HepG2 (cell line): ENCODE measurements at regions not wholly inside any gene's neighbourhood (a gene's known extent, or its start where the extent isn't known, plus 50 kb on each side); places are given as distances from the start of the nearest gene placed in this dataset.

Source experiments
- ATAC-seq: fragments of 200-7000 bp; cut with Tn5 transposase; 3 replicates; pipeline ENCODE4 v1.9.1; 2020; ENCODE audit warnings: mild to moderate bottlenecking, moderate library complexity
- BruUV-seq: library from RNA; stranded (reverse); fragments of 400-500 nt; replicated peaks from 2 replicates; lab custom pipeline; 2021; lab: Mats Ljungman, UMichigan
- CTCF ChIA-PET: fragments of 300-600 bp; formaldehyde crosslinking; extraction: SDS; loops from one replicate; lab custom pipeline; 2021; ENCODE audit warnings: low total read pairs, inconsistent platforms, low intra/inter-chr PET ratio; lab: Yijun Ruan, JAX
- POLR2A ChIA-PET: fragments of 350-600 bp; sonication (Branson Sonifier 250); formaldehyde crosslinking; loops from one replicate; lab custom pipeline; 2020; ENCODE audit warnings: antibody characterized with exemption, inconsistent platforms; lab: Yijun Ruan, JAX
- DNase-seq: peaks from one replicate; pipeline ENCODE4 v3.0.0-alpha.2; 2015; ENCODE audit warnings: low spot score
- FAIRE-seq: peaks from 3 replicates; lab custom pipeline; 2011; peaks lifted over from hg19 to GRCh38; lab: Jason Lieb, UNC
- H2AFZ ChIP-seq: one replicate; pipeline ENCODE4 v1.6.1; 2011; ENCODE audit warnings: low read length, inconsistent platforms
- H3K27ac ChIP-seq: fragments of 300-600 bp; 3 replicates; pipeline ENCODE4 v1.8.0; 2011; ENCODE audit warnings: mixed run types, mild to moderate bottlenecking, mixed read lengths, low read length, inconsistent platforms; ENCODE audit not compliant: insufficient read depth; ENCODE audit errors: extremely low read length
- H3K27me3 ChIP-seq, 2 experiments: fragments of 200-600 bp in 1 of 2; 2 replicates in 1 of 2; 3 replicates in 1 of 2; pipeline versions ENCODE4 v1.6.0 to v1.8.0; 2011; ENCODE audit warnings: low read length in 2 of 2, mild to moderate bottlenecking in 2 of 2, moderate library complexity in 2 of 2, inconsistent platforms in 1 of 2; ENCODE audit not compliant: insufficient read depth in 2 of 2, control insufficient read depth in 1 of 2
- H3K36me3 ChIP-seq, 2 experiments: fragments of 200-600 bp in 1 of 2; replicated peaks in 1 of 2; 2 replicates in 1 of 2; 3 replicates in 1 of 2; pipeline versions ENCODE4 v1.5.1 to v1.8.0; 2011; ENCODE audit warnings: low read length in 2 of 2, inconsistent platforms in 1 of 2; ENCODE audit not compliant: insufficient read depth in 2 of 2, control insufficient read depth in 1 of 2
- H3K4me1 ChIP-seq: 2 replicates; pipeline ENCODE4 v1.5.1; 2012; ENCODE audit warnings: low read length, inconsistent platforms; ENCODE audit not compliant: insufficient read depth
- H3K4me2 ChIP-seq: 2 replicates; pipeline ENCODE4 v1.6.0; 2011; ENCODE audit warnings: low read depth, low read length, inconsistent platforms
- H3K4me3 ChIP-seq, 3 experiments: fragments of 200-600 bp in 1 of 3; sonication (generic), shearing (Covaris generic) in 1 of 3; replicated peaks in 1 of 3; 2 replicates each; pipeline ENCODE4 v1.5.1; 2011 to 2016; ENCODE audit warnings: low read length in 3 of 3, inconsistent platforms in 2 of 3, low read depth in 2 of 3, mild to moderate bottlenecking in 2 of 3, control low read depth in 1 of 3, mixed read lengths in 1 of 3; ENCODE audit not compliant: insufficient read depth in 1 of 3
- H3K79me2 ChIP-seq: one replicate; pipeline ENCODE4 v1.6.1; 2011; ENCODE audit warnings: low read length, inconsistent platforms; ENCODE audit not compliant: insufficient read depth
- H3K9ac ChIP-seq: 2 replicates; pipeline ENCODE4 v1.6.0; 2011; ENCODE audit warnings: mild to moderate bottlenecking, low read depth, low read length, inconsistent platforms; ENCODE audit not compliant: insufficient read depth
- H3K9me3 ChIP-seq: 2 replicates; pipeline ENCODE4 v1.5.1; 2012; ENCODE audit warnings: mild to moderate bottlenecking, low read length
- H4K20me1 ChIP-seq: 2 replicates; pipeline ENCODE4 v1.6.0; 2011; ENCODE audit warnings: inconsistent platforms, mild to moderate bottlenecking, low read length, moderate library complexity; ENCODE audit not compliant: insufficient read depth
- FOXA1 ChIP-seq, 2 experiments: fragments of 450-650 bp in 1 of 2; sonication (generic) in 1 of 2; formaldehyde crosslinking in 1 of 2; IDR thresholded peaks; 2 replicates each; pipeline versions ENCODE4 v1.4.0 to v1.6.1; 2016 to 2020; ENCODE audit warnings: missing genetic modification reagents in 1 of 2
- HOMEZ ChIP-seq: IDR thresholded peaks from 2 replicates; pipeline ENCODE4 v1.6.1; 2016; ENCODE audit warnings: low read depth
- NFAT5 ChIP-seq: sonication (generic); formaldehyde crosslinking; IDR thresholded peaks from 2 replicates; pipeline ENCODE4 v1.4.0; 2020; ENCODE audit warnings: missing genetic modification reagents
- ZNF333 ChIP-seq: sonication (generic); formaldehyde crosslinking; IDR thresholded peaks from 2 replicates; pipeline ENCODE4 v1.4.0; 2020; ENCODE audit warnings: mild to moderate bottlenecking, missing genetic modification reagents, borderline replicate concordance
- ZNF460 ChIP-seq: sonication (generic); formaldehyde crosslinking; IDR thresholded peaks from 2 replicates; pipeline ENCODE4 v1.5.1; 2020; ENCODE audit warnings: missing genetic modification reagents, mild to moderate bottlenecking, borderline replicate concordance
- ZNF724P ChIP-seq: sonication (generic); formaldehyde crosslinking; IDR thresholded peaks from 2 replicates; pipeline ENCODE4 v1.8.0; 2022; ENCODE audit warnings: missing genetic modification reagents, borderline replicate concordance
- ZNF780A ChIP-seq: sonication (generic); formaldehyde crosslinking; IDR thresholded peaks from 2 replicates; pipeline ENCODE4 v1.8.0; 2022; ENCODE audit warnings: mild to moderate bottlenecking, missing genetic modification reagents, moderate library complexity
- WGBS: methylation state at CpG from one replicate; pipeline ENCODE4 v1.1.6; 2017; ENCODE audit warnings: low lambda C conversion rate; 5-methylcytosine and 5-hydroxymethylcytosine counted together
- in situ Hi-C: cut with HindIII; loops from 2 replicates; pipeline ENCODE4 v1.10.0; 2017; ENCODE audit warnings: low pct_unique_long_range_greater_than_20kb; ENCODE audit not compliant: extremely low pct_ligation_motif_present
- intact Hi-C: fragments of 100-400 bp; cut with micrococcal nuclease; formaldehyde crosslinking; loops from one replicate; pipeline ENCODE4 v1.10.0; 2022; ENCODE audit not compliant: unreplicated experiment
- TF ChIP-seq, protein P1 (sequence below): sonication (generic); formaldehyde crosslinking; IDR thresholded peaks from 2 replicates; pipeline ENCODE4 v1.8.1; 2023; ENCODE audit warnings: mild to moderate bottlenecking, inconsistent platforms, moderate library complexity, missing genetic modification reagents, borderline replicate concordance

GRCh38 chr5:13357929-13358328 lies 586.6 kb downstream of the DNAH5 start:
- in situ Hi-C loops (no loop called here), intact Hi-C loops (no loop called here)
- WGBS: 0% methylated on average over 1 of the region's 1 CpG
- no peak overlapping the region for H3K4me2 ChIP-seq
- no peaks in the 10 kb centered on the region for H3K79me2 ChIP-seq
- H4K20me1 ChIP-seq: no peaks in the 10 kb centered on the region
- H3K27ac ChIP-seq: no peak overlapping the region
- CTCF ChIA-PET: no interaction called here
- BruUV-seq: no TSS peak
- ATAC-seq (no peak), DNase-seq (no peak), FAIRE-seq (no peak)
- no peak overlapping the region for H3K9ac ChIP-seq
- POLR2A ChIA-PET: no interaction called here
- H3K36me3 ChIP-seq: no peaks in the 10 kb centered on the region
- H2AFZ ChIP-seq: no peak overlapping the region
- H3K4me3 ChIP-seq: no peak overlapping the region
- no peaks in the 10 kb centered on the region for H3K4me1 ChIP-seq
- peaks cover 93% of the 10 kb centered on the region for H3K9me3 ChIP-seq
- H3K27me3 ChIP-seq: no peaks in the 10 kb centered on the region
- no peak for TF ChIP-seq FOXA1 (IDR thresholded peaks at IDR 0.05)
- TF ChIP-seq FOXA1 (CRISPR knock-in tag; IDR thresholded peaks at IDR 0.05): no peak
- no peak for TF ChIP-seq ZNF780A
- TF ChIP-seq ZNF333 (CRISPR knock-in tag): no peak
- no peak for TF ChIP-seq ZNF460
- TF ChIP-seq ZNF724P (CRISPR knock-in tag): no peak
- TF ChIP-seq HOMEZ (CRISPR knock-in tag): no peak
- no peak for TF ChIP-seq NFAT5 (CRISPR knock-in tag)
- TF ChIP-seq, protein P1, sequence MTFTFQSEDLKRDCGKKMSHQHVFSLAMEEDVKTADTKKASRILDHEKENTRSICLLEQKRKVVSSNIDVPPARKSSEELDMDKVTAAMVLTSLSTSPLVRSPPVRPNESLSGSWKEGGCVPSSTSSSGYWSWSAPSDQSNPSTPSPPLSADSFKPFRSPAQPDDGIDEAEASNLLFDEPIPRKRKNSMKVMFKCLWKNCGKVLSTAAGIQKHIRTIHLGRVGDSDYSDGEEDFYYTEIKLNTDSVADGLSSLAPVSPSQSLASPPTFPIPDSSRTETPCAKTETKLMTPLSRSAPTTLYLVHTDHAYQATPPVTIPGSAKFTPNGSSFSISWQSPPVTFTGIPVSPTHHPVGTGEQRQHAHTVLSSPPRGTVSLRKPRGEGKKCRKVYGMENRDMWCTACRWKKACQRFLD (CRISPR knock-in tag): no peak
